Activated CD4-positive, alpha-beta T cell treated with anti-CD3 and anti-CD28 coated beads for 48 hours (primary cell): ENCODE measurements at regions not wholly inside any gene's neighbourhood (a gene's known extent, or its start where the extent isn't known, plus 50 kb on each side); places are given as distances from the start of the nearest gene placed in this dataset.
A peak's percentile ranks its signal among the peaks of the same experiment; 100 is the strongest.
"Not testable (repeated sequence)": the region's sequence is repeated elsewhere in the genome, so short reads cannot be mapped to it uniquely, and the experiment has no call there.

ENCODE experiments used
- DNase-seq: peaks from one replicate; pipeline ENCODE4 v3.0.0-alpha.2; 2020

DNA sequence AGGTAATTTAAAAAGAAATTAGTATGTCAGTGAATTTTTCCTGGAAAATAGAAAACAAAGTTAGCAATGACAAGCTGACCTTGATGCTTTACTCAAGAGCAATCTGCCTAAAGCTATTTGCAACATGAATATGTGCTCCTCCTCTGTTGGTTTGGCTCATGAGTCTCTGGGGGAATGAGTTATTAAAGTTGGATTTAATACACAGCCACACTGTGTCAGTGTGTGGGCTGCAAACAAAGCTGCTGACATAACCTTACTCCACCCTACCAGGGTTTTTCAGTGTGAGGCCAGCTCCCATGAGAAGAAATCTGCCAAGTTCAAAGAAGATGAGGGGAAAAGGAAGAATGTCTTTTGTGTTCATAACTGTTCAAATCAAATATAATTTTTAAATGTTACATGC is 280.5 kb downstream of the TLL1 start:
- DNase-seq, result no peak

DNA sequence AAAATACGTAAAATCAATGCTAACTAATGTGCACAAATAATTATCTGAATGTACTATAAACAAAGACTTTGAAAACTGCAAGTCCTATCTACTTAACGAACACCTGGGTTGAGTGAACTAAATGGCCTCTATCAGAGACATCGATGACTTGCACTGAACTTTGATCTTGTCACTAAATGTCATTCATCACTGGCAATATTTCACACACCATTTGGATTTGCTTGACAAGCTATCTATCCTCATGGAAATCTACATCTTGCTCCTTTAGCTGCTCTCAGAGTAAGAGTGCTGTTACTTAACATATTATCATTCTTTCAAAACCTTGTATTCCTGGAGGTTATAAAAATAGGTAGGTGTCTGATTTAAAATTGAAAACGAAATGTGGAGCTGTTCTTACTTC is 289.3 kb downstream of the TLL1 start:
- no peak for DNase-seq

DNA sequence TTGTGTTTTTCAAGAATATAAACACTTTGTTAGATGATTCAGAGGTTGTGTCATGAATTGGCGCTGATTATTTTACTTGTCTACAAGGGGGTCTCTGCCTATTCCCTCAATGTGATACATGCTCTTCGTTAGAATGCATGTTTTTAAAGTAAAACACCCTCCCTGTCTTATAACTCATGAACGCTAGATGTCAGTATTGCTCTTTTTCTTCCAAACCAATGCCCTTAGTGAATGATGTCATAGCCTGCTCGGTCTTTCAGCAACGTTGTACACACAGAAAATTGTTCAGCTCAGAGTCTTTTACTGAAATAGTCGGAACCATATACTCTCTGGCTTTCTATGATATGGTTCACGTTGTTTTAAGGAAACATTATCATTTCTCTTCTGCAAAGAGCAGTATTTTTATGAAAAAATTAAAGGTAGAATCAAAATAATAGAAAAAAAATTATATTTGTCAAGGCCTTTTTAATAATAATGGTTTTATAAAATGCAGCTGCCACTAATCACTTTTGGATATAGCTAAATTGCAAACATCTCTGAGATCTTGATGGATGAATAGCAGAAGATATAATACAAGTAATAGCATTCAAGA is 292.9 kb downstream of the TLL1 start:
- DNase-seq, result peak; percentile 2

DNA sequence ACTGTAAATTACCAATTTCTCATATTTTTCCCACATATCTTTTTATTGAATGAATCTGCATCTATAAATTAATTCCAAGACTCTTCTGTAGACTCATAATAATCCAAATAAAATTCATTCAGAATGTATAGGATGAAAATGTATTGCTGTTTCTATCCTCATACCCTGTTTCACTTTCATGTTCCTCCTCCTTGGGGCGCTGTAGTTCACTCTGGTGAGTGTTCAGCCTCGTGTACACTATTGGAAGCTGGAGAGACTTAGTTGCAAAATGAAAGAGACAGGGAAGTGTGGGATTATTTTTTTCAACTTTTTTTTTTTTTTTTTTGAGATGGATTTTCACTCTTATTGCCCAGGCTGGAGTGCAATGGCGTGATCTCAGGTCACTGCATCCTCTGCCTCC is 296.1 kb downstream of the TLL1 start:
- peak; percentile 1 for DNase-seq

DNA sequence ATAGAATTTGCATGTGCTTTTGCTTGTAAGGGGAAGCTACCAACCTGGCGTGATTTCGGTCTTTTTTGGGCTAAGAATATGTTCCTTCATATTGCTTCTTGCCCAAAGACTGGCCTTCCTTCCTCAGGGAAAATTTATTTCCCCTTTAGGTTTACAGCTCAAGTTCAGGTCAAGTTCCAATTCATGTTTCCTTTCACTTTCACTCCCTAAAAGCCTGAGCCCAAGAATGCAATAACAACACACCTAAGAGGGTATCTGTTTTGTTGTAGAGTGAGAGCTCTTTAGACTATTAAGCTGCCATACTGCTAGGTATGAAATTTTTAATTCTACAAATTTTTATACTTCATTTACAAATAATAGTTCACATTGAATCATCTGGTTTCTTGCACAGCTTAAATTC is 299.6 kb downstream of the TLL1 start:
- no peak for DNase-seq

DNA sequence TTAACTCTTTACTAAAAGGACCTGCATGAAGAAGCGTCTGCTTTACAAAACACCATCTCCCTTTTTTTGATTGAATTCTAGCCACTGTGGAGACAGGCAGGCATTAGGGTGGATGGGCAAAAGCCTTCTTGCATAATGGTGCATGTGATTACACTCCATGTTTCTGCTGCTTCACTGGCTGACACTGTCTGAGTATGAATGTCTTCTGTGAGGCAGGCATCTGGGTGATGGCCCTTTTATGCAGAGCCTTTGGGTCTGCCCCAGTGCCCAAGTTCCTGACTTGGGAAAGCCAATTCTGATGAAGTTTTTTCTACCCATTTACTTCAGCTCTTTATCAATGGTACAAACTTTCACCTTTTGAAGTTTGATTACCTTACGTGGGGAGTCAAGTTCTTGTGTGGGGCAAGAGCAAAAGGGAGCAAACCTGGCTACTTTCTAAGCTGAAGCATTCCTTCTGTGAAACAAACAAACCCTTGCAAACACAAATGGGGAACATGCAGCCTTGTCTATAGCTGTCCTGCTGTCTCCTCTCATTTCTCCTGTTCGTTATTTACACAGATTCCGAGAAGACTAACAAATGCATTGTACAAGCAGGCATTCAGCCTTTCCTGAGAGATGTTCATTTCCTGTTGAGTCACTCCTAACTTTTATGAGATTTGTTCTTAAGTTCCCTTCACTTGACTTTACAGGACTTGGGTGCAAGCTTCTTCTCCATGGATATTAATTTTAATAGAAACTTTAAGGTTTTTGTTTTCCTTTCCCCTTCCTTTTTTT is 301.9 kb downstream of the TLL1 start:
- no peak for DNase-seq

DNA sequence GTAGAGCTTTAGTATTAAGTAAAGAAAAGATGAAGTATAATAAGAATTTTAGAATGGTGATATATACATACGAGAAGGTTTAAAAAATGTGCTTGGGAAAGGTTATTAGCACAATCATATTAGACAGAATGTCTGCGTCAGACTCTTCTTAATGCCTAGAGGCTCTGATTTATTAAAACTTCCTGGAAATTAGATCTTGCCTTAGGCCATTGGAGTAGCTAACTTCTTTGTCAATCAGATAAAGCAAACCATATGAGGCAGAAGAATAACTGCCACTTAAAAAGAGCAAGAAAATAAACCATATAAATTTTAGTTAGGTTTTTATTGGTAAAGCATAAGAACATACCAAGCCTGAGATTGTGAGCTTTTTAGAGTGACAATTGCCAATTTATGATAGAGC is 309.1 kb downstream of the TLL1 start:
- DNase-seq, result no peak

DNA sequence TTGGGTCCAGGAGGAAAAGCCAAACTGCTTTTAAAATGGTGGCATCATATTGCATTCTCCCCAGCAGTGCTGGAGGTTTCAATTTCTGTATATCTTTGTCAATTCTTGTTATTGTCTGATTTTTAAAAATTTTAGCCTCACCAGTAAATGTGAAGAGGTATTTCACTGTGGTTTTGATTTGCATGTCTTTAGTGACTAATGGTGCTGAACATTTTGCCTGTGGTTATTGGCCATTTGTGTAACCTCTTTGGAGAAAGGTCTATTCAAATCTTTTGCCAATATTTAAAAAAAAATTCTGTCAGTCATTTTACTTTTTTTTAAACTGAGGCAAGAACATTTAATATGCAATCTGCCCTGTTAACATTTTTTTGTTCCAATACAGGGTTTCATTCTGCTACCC is 322.1 kb downstream of the TLL1 start:
- DNase-seq, result no peak

DNA sequence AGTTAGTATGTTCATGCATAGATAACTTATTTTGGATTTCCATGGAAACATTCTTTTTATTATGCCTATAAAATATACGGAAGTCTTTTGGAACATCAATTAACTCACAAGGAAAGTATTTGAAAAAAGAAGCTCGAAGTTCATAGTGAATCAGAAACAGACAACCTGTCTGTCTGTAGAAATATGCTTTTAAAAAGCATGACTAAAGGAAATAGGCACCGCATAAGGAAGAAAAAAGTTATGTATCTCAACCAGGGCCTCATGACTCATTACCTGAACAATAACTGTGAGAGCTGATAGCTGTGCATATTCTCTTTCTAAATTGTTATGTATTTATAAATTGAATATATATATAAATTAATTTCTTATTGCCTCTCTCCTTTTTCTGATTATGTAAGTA is 324.1 kb downstream of the TLL1 start:
- no peak for DNase-seq

DNA sequence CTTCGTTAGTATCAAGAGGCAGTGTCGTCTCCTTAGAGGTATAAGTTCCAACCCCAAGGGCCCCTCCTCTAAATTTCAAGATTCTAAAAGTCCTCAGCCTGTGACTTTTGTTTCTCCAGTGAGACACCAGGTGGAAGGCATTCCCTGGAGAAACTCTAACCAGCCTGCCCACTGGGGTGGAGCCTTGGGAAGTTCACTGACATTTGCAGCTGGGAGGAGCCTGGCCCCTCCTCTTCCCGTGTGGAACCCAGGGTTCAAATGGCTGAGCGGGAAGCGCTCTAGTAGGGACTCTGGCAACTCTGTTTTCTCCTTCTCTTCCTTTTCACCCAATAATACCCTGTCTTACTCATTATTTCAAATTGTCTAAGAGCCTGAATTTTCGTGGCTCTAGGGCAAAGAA is 325.0 kb downstream of the TLL1 start:
- DNase-seq, result no peak

DNA sequence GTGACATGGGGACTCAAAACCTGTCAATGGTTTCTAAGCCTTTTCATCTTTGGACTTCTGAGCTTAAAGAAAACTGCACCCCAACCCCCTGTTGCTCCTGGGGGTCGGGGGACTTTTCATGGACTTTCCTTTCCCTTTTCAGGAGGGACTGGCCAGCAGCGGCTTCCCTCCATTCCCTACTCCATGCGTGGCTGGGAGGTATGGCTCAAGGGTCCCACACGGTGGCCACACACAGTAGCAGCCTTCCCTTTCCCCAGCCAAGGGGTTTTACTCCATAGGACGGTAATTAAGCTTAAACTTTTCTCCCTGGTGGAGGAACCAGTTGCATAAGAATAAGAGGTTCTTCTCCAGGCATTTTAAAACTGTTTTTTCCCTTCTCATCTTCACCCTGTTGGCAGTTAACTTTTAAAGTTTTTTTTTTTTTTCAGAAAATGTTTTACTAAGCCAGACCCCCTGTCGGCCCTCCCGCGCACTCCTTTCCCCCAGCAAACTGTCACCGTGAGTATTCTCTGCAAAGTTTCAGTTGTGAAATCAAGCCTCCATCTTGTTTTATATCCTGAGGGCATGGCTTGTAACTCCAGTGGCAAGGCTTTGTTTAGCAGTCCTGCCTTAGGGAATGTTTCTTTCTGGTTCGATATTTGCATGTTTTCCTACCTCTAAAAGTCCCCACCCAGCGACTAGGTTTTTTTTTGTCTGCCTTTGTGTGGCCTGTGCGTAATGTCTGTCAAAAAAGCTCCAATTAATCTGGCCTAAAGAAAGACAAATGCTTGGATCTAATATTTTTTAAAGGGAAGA is 325.7 kb downstream of the TLL1 start:
- DNase-seq, result no peak

DNA sequence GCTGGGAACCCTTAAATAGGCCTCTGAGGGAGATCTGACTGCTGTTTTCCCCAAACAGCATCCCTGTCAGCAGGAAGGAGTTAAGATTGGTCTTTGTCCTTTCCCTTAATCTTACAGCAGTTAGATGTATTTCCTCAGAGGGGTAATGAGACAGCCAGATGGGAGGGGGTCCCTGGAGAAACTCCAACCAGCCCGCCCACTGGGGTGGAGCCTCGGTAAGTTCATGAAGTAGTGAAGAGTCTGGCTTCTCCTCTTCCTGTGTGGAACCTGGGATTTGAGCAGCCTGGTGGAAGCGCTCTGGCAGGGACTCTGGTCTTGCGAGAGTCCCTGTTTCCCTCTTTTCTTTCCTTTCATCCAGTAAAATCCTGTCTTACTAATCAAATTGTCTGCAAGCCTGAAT is 330.0 kb downstream of the TLL1 start:
- no peak for DNase-seq

DNA sequence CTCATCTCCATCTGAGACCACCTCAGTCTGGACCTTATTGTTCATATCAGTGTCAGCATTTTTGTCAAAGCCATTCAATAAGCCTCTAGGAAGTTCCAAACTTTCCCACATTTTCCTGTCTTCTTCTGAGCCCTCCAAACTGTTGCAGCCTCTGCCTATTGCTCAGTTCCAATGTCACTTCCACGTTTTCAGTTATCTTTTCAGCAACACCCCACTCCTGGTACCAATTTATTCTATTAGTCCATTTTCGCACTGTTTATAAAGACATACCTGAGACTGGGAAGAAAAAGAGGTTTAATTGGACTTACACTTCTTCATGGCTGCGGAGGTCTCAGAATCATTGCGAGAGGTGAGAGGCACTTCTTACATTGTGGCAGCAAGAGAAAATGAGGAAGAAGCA is 339.3 kb downstream of the TLL1 start:
- DNase-seq, result not testable (repeated sequence)

DNA sequence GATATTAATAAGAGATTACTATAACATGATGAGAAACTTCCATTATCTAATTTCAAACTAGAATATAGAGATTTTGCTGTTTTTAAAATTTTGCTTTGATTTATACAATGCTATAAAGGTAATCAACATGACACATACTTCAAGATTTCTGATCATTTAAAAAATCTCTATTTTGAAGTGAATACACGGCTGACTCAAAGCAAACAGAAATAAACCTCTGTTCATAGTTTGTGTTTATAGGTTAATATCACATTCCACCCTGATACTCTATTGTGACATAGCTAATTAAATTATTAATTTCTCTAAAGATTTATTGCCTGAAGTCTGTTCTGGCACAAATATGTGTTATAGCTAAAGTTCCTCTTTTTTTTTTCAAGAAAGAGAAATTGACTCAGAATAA is 349.2 kb downstream of the TLL1 start:
- no peak for DNase-seq

DNA sequence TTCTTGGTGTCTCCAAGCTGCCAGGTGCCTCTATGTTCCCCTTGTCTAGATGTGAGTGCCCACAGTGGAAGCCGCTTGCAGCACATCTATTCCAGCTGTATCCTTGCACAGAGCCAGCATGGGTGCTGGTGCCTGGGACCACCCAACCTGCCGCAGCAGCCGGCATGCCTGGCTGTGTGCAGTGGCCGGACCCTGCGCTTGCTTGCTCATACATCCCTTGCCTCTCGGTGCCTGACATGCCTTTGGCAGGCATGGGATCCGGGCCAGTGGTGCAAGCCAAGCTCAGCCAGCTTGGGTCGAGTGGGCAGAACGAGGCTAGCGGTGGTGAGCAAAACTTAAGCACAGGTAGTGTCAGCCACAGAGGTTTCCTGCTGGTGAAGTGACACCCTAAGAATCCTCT is 355.1 kb downstream of the TLL1 start:
- no peak for DNase-seq

DNA sequence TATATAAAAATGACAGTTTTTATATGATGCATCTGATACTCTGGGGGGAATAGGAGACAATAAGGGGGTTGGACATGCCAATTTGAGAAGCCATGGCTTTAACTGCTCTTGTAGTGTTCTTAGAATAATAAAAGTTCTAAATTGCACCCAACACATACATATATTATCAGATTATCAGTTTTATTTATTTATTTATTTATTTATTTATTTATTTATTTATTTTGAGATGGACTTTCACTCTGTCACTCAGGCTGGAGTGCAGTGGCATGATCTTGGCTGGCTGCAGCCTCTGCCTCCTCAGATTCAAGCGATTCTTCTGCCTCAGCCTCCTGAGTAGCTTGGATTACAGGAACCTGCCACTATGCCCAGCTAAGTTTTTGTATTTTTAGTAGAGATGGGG is 356.8 kb downstream of the TLL1 start:
- DNase-seq, result no peak

DNA sequence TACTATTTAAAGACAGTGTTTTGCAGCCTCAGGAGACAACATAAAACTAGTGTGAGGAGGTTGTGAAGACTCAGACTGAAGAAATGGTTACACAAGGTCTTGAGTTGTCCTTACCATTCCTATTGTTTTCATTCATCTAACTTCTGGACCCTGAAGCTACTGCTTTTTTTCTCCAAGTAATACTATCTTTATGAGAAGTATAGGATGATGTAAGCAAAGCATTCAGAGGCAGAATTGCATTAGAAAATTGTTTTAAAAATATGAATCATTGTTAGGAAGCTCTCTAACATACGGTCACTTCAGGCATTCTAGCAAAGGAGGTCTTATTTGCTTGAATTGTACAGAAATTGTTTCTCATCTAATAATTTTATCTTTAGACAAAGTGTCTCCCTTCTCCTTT is 357.8 kb downstream of the TLL1 start:
- DNase-seq, result no peak

DNA sequence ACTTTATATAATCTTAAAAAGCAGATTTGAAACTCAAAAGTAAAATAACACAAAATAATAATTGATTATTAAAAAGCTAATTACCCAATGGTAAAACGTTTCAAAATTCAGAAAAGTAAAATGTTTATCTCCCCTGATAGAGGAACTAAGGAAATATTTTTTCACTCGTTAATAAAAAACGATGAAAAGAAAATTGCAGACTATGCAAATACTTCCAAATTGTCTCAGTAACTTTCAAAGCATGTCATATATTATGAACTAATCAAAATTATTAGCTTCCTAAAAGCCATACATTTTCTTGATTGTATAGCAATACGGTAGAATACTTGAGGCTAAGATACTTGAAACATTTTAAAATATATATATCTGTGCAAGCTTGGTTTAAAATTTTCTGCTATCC is 366.3 kb downstream of the TLL1 start:
- no peak for DNase-seq

DNA sequence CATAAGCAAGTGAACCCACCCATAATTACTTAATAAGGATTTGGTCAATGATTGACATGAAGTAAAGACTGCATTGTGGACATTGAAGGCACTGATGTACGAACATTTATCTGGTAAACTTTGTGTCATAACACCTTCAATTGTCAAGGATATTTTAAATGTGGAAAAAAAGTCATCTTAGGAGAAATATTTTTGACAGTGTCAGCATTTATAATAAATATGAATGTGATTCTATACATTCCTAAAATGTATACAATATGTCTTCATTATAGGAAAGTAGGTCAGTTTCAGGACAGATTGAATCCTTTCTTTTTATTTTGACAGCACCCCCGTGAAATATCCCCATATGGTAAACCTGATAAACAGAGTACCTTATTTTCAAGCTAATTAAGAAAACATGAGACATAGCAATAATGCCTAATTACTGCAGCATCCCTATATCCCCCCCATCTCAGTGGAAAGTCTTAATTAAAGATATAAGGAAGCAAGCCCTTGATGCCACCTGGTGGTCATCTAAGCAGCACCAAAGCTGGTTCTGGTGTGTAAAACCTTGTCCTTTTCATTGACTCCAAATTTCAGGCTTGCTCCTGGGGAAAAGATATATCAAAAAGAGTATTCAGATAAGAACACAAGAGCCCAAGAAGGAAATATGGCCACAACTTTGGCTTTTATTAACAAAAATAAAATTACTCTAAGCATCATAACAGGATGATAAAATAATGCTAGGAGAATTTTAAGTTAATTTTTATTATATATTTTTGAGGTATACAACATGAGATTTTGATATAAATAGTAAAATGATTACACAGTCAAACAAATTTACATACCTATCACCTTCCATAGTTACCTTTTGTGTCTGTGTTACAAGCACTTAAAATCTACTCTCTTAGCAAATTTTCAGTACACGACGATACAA is 379.7 kb downstream of the TLL1 start:
- DNase-seq, result no peak

DNA sequence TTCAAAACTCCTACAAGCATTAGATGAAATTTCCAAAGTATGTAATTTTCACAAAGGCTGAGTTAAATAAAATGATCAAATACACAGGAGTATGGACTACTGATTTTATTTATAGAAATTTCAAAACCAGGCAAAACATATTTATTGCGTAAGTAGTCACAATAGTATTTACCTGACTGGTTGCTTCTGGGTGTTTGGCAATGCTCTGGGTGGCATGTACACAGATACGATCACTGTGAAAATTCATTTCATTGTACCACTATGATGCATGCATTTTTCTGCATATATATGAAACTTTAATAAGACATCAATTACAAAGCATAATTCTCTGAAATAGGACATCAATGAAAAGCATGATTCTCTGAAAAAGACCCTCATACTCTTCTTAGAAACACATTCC is 384.2 kb downstream of the TLL1 start:
- no peak for DNase-seq

DNA sequence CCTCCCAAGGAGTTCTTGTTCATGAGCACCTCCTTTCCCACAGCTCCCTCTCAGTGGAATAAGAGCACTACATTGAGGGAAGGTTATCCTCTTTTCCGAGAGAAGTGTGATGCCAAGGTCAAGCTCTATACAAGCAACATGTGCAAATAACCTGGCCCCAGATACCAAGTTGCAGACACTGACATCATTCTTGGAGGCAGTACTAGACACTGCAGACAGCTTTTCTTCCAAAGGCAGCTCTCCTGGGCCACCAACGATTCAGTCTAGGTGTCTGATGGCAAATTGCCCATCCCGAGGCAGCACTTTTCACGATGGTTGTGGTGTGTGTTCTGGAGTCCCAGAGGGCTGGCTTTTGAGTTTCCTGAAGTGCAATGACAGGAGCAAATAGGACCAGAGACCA is 384.9 kb downstream of the TLL1 start:
- DNase-seq, result no peak

DNA sequence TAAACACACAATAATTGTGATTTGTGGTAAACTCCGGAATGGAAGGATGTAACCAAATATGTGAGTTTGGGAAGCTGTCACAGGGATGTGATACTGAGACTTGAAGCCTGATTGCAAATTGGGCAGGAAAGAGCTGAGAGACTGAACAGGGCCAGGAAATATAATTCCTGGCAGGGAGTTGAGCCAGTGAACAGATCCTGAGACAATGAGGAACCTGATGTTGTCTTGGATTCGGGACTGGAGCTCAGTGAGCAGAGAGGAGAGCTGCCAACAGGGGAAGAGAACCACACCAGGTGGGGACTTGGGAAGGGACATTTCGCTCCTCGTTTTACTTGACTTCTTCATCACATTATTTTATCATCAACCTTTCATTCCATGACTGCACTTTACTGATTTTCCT is 386.0 kb downstream of the TLL1 start:
- DNase-seq, result no peak

DNA sequence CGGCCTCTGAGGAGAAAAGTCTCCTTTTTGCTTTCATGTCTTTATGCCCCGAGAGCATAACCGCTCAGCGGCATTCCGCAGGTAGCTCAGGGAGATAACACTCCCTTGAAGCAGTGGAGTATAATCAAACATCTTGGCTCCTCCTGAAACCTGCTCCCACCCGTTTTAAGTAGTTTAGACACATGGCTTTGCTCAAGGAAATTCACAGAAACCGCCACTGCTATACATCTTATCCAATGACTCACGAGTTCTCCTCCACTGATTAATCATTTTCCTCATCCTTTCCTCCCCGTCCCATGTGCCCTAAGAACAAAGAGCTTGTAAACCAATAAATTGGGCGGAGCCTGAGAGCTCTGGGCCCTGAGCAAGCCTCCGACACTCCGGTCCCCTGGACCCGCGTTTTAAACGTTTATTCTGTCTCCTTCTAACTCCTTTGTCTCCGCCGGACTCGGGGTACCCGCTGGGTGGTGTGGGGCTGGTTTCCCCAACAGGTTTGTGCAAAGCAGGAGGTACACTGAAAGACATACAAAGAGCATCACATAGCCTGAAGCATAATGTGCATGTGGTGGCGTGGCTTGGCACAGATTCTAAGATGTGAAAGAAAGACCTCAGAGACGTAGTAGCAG is 401.2 kb downstream of the TLL1 start:
- DNase-seq, result no peak
